ENCODE measurements at regions not wholly inside any gene's neighbourhood (a gene's known extent, or its start where the extent isn't known, plus 50 kb on each side); places are given as distances from the start of the nearest gene placed in this dataset.

DNA sequence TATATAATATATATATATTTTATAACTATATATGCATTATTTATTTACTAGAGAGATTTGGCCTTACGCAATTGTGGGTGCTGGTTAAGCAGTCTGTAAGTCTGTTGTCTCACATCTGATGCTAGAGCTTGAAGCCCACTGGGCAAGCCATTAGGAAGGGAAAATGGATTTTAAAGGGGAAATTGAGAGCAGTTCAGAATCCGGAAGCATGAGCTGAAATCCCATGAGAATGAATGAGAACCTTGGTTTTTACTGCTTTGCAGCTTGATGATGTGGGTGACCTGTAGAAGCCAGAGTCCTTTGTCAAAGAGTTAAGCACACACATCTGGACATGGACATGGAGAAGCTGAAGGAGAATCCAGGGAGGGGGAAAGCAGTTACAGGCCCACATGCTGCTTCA, 220.8 kb upstream of the DAB1 start:
- Histone ChIP-seq H3K9me3 (ENCODE audit: control insufficient read depth, low read length) (no peaks in the 10 kb centered on the region), H3K36me3 (ENCODE audit: control insufficient read depth, insufficient read depth, low read length) (no peaks in the 10 kb centered on the region), H3K4me1 (ENCODE audit: control insufficient read depth, insufficient read depth, low read length, poor library complexity, severe bottlenecking) (no peaks in the 10 kb centered on the region), H3K27ac (ENCODE audit: low read depth, low read length, severe bottlenecking) (no peak overlapping the region), H3K4me3 (ENCODE audit: extremely low read depth, insufficient read depth, low read length, poor library complexity, severe bottlenecking) (no peak overlapping the region)
- WGBS, 2 experiments (ENCODE audit: insufficient coverage in 2 of 2): 88 to 100% methylated on average over 1 to 2 of the region's 2 CpGs

DNA sequence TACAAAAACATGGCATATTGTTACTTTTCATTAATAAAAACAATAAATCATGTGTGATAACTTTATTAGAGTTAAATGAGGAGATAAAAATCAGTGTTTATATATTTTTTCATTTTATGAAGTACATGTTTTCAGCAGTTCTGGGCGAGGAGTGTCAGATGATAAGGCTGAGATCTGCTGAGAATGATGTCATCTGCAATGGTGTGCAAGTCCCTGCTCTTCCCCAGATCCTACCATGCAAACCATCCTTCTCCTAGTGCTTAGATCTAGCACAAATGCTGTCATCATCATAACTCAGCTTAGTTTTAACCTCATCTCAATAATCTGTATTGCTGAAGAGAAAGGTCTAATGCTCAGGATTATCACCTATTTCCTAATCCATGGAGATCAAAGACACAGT, 214.4 kb upstream of the DAB1 start:
- H3K4me1 ChIP-seq (ENCODE audit: control insufficient read depth, insufficient read depth, low read length, poor library complexity, severe bottlenecking): peaks cover 2% of the 10 kb centered on the region
- H3K4me3 ChIP-seq (ENCODE audit: extremely low read depth, insufficient read depth, low read length, poor library complexity, severe bottlenecking): no peak overlapping the region
- H3K27ac ChIP-seq (ENCODE audit: low read depth, low read length, severe bottlenecking): no peak overlapping the region
- WGBS, 2 experiments (ENCODE audit: insufficient coverage in 2 of 2): no CpG with 5 or more reads among the region's 1 CpG
- no peaks in the 10 kb centered on the region for H3K9me3 ChIP-seq (ENCODE audit: control insufficient read depth, low read length)
- H3K36me3 ChIP-seq (ENCODE audit: control insufficient read depth, insufficient read depth, low read length): no peaks in the 10 kb centered on the region

DNA sequence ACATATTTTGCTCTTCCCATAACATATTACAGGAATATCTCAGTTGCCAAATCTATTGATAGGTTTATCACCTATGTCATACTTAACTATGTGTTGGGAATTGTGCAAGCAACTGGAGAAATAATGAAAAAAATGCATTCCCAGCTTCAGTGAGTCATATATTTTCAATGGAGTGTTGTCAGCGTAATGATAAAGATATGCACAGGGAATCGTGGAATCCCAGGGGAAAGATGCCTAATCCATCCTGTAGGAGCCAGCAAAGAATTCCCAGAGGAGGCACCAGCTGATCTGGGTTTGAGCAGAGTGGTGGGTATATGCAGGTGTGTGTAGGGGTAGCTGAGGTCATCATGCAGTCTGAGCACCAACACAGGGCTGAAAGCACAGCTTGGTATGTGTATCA, 213.3 kb upstream of the DAB1 start:
- WGBS, 2 experiments (ENCODE audit: insufficient coverage in 2 of 2): 92% methylated on average over 2 of the region's 2 CpGs
- H3K27ac ChIP-seq (ENCODE audit: low read depth, low read length, severe bottlenecking): no peak overlapping the region
- H3K9me3 ChIP-seq (ENCODE audit: control insufficient read depth, low read length): no peaks in the 10 kb centered on the region
- no peak overlapping the region for H3K4me3 ChIP-seq (ENCODE audit: extremely low read depth, insufficient read depth, low read length, poor library complexity, severe bottlenecking)
- H3K36me3 ChIP-seq (ENCODE audit: control insufficient read depth, insufficient read depth, low read length): no peaks in the 10 kb centered on the region
- H3K4me1 ChIP-seq (ENCODE audit: control insufficient read depth, insufficient read depth, low read length, poor library complexity, severe bottlenecking): peaks cover 8% of the 10 kb centered on the region

DNA sequence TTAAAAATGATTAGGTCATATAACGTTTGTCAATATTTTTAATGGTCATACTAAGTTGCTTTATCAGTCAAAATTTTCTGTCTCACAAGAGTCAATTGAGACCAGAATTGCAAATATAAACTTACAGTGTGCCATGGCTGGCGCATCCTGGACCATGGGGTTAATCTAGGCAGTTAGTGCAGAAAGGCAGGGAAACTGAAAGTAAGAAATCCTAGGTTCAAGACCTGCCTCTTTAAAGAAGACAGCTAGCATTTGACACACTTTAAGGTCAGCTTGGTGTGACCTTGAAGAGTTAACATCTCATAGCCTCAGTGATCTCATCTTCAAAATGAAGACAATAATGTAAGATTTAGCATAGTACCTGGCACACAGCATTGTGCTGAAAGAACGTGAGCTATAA, 210.0 kb upstream of the DAB1 start:
- Histone ChIP-seq H3K9me3 (ENCODE audit: control insufficient read depth, low read length) (no peaks in the 10 kb centered on the region), H3K4me1 (ENCODE audit: control insufficient read depth, insufficient read depth, low read length, poor library complexity, severe bottlenecking) (peaks cover 10% of the 10 kb centered on the region), H3K36me3 (ENCODE audit: control insufficient read depth, insufficient read depth, low read length) (no peaks in the 10 kb centered on the region), H3K27ac (ENCODE audit: low read depth, low read length, severe bottlenecking) (no peak overlapping the region), H3K4me3 (ENCODE audit: extremely low read depth, insufficient read depth, low read length, poor library complexity, severe bottlenecking) (no peak overlapping the region)
- WGBS, 2 experiments (ENCODE audit: insufficient coverage in 2 of 2): 88 to 94% methylated on average over 2 to 3 of the region's 3 CpGs

DNA sequence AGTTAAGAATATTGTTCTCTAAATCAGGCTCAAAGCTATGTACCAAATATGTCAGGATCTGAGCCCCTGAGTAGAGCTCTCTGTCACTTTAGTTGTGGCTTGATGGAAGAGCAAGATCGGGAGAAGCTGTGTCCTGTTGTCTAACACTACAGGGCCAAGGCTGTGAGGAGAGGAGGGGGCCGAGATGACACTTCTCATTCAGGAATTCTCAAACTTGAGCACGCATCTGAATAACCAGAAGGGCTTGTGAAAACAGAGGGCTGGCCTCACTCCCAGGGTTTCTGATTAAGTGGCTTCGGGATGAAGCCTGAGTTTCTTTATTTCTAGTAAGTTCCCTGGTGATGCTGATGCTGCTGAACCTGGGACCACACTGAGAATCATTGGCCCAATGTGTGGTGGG, 209.2 kb upstream of the DAB1 start:
- 9 to 27% methylated on average over 1 to 3 of the region's 4 CpGs for WGBS, 2 experiments (ENCODE audit: insufficient coverage in 2 of 2)
- Histone ChIP-seq H3K27ac (ENCODE audit: low read depth, low read length, severe bottlenecking) (no peak overlapping the region), H3K9me3 (ENCODE audit: control insufficient read depth, low read length) (no peaks in the 10 kb centered on the region), H3K4me3 (ENCODE audit: extremely low read depth, insufficient read depth, low read length, poor library complexity, severe bottlenecking) (no peak overlapping the region), H3K4me1 (ENCODE audit: control insufficient read depth, insufficient read depth, low read length, poor library complexity, severe bottlenecking) (peaks cover 10% of the 10 kb centered on the region), H3K36me3 (ENCODE audit: control insufficient read depth, insufficient read depth, low read length) (no peaks in the 10 kb centered on the region)

DNA sequence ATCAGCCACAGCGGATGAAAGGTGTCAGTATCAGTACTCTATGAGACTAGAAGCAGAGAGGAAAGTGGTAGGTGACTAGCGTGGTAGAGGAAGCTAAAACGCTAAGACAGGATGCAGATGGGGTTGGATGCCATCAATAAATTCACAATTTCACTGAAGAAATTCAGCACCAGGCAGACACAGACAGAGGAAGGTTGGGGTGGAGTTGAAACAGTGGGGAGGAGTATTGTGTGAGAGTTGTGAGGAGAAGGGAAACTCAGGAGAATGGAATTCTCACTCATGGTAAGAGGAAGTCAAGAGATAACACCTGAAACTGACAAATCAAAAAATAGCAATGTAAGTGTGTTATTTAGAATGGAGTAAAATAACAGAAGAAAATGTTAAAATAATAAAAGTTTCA, 208.5 kb upstream of the DAB1 start:
- H3K9me3 ChIP-seq (ENCODE audit: control insufficient read depth, low read length): no peaks in the 10 kb centered on the region
- H3K36me3 ChIP-seq (ENCODE audit: control insufficient read depth, insufficient read depth, low read length): no peaks in the 10 kb centered on the region
- H3K4me1 ChIP-seq (ENCODE audit: control insufficient read depth, insufficient read depth, low read length, poor library complexity, severe bottlenecking): peaks cover 10% of the 10 kb centered on the region
- H3K4me3 ChIP-seq (ENCODE audit: extremely low read depth, insufficient read depth, low read length, poor library complexity, severe bottlenecking): no peak overlapping the region
- 67 to 90% methylated on average over 1 of the region's 3 CpGs for WGBS, 2 experiments (ENCODE audit: insufficient coverage in 2 of 2)
- no peak overlapping the region for H3K27ac ChIP-seq (ENCODE audit: low read depth, low read length, severe bottlenecking)

DNA sequence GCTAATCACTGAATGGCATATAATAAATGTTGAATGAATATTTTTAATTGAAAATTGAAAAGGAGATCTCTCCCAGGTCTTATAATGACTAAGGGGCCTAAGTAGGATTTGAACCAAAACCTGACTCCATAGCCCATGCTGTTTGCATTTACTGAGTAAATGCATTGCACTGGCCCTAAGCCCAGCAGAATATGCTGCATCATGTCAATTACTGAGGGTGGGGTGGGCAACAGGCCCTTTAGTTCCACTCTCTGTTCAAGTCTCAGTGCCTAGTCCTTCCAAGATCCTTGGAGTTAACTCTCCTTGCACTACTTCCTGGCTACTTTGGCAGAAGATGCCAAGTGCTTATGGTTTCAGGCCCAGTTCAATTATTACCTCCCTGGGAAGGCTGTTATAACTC, 203.8 kb upstream of the DAB1 start:
- Histone ChIP-seq H3K4me1 (ENCODE audit: control insufficient read depth, insufficient read depth, low read length, poor library complexity, severe bottlenecking) (peaks cover 38% of the 10 kb centered on the region), H3K9me3 (ENCODE audit: control insufficient read depth, low read length) (no peaks in the 10 kb centered on the region), H3K4me3 (ENCODE audit: extremely low read depth, insufficient read depth, low read length, poor library complexity, severe bottlenecking) (no peak overlapping the region), H3K27ac (ENCODE audit: low read depth, low read length, severe bottlenecking) (no peak overlapping the region), H3K36me3 (ENCODE audit: control insufficient read depth, insufficient read depth, low read length) (no peaks in the 10 kb centered on the region)

DNA sequence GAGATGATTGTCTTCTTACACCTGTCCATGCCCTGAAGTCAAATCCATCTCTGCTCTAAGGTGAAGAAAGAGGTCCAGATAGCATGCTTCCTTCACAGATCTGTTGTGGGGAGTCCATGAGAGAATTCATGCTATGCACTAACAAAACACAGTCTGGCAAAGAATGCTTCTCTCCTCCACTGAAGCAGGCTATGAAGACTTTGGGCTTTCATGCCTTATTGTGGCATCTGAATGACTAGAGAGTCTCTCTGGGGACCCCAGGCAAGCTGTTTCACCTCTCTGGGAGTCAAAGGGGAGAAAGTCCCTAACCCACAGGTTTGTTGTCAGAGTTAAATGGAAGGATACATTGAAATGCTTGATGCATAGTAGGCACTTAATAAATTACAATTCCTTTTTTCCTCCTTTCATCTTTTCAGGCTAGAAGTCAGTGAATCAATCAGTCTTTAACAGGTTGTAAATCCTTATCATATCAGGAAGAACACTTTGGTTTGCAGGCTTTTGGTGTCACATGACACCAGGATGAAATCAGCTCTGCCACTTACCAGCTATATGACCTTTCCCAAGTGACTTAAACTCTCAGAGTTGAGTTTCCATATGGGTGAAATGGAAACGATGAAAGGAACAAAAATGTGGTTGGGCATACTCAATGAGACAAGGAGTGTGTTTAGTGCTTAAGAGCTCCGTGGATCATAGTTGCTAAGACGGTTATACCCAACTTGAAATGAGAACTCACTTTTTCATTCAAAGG, 200.1 kb upstream of the DAB1 start:
- Histone ChIP-seq H3K4me1 (ENCODE audit: control insufficient read depth, insufficient read depth, low read length, poor library complexity, severe bottlenecking) (peaks cover 34% of the 10 kb centered on the region), H3K27ac (ENCODE audit: low read depth, low read length, severe bottlenecking) (peak overlapping the region; percentile 78)
- 20 to 100% methylated on average over 1 of the region's 3 CpGs for WGBS, 2 experiments (ENCODE audit: insufficient coverage in 2 of 2)

DNA sequence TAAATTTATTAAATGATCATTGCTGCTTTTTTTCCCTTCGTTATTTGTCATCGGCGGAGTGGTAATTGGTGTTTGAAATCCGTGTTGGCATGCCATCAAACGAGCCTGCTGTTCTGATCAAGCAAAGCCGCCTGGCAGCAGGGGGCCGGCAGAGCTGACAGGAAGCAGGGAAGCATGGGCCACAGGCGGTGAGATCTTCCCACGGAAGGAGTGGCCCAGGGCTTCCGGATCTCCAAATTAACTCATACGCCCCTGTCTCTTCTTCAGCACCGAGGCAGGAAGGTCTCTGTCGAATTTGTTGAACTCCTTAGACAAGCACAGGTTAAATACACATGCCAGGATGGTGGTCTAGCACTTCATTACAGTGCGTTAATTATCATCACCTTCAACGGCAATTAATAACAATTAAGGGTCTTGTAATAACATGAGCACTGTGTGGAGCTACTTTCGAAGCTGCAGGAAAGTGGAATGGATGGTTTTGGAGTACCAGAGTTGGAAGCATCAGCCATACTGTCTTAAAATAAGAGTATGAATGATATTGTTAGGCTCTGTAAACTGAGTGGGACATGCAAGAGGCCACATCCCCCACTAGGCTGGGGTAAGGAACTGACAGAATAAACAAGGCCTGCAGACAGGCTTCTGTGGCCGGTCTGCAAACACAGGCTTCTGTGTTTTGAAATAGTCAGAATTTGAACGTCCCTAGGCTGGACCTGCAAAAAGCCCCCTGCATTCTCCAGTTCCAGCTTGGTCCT, 199.4 kb upstream of the DAB1 start:
- Histone ChIP-seq H3K27ac (ENCODE audit: low read depth, low read length, severe bottlenecking) (peak overlapping the region; percentile 78), H3K36me3 (ENCODE audit: control insufficient read depth, insufficient read depth, low read length) (no peaks in the 10 kb centered on the region), H3K4me1 (ENCODE audit: control insufficient read depth, insufficient read depth, low read length, poor library complexity, severe bottlenecking) (peaks cover 34% of the 10 kb centered on the region), H3K4me3 (ENCODE audit: extremely low read depth, insufficient read depth, low read length, poor library complexity, severe bottlenecking) (no peak overlapping the region), H3K9me3 (ENCODE audit: control insufficient read depth, low read length) (no peaks in the 10 kb centered on the region)
- whole genome bisulfite sequencing, 2 experiments (ENCODE audit: insufficient coverage in 2 of 2): 15 to 43% methylated on average over 5 to 14 of the region's 18 CpGs

More for the DNA sequence above, 200.1 kb upstream of the DAB1 start:
- no peaks in the 10 kb centered on the region for H3K36me3 ChIP-seq (ENCODE audit: control insufficient read depth, insufficient read depth, low read length)
- H3K9me3 ChIP-seq (ENCODE audit: control insufficient read depth, low read length): no peaks in the 10 kb centered on the region
- no peak overlapping the region for H3K4me3 ChIP-seq (ENCODE audit: extremely low read depth, insufficient read depth, low read length, poor library complexity, severe bottlenecking)

DNA sequence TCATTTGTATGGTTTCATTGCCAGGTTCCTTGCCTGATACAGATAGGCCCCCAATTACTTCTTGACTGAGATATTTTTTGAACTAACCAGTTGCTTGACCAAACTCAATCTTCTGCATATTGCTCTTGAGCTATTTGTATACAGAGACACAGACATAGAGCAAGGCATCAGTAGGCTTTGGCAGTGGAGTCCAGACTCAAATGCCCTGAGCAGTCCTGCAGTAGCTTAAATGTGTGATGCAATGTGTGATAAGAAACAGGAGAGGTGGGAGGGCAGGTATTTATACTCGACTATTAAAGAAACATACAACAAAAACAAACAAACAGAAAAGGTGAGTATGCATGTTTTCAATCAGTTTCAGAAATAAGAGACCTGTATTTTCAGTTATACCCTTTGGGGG, 197.9 kb upstream of the DAB1 start:
- no CpG with 5 or more reads among the region's 1 CpG for WGBS, 2 experiments (ENCODE audit: insufficient coverage in 2 of 2)
- Histone ChIP-seq H3K9me3 (ENCODE audit: control insufficient read depth, low read length) (no peaks in the 10 kb centered on the region), H3K27ac (ENCODE audit: low read depth, low read length, severe bottlenecking) (no peak overlapping the region), H3K4me1 (ENCODE audit: control insufficient read depth, insufficient read depth, low read length, poor library complexity, severe bottlenecking) (peaks cover 34% of the 10 kb centered on the region), H3K36me3 (ENCODE audit: control insufficient read depth, insufficient read depth, low read length) (no peaks in the 10 kb centered on the region), H3K4me3 (ENCODE audit: extremely low read depth, insufficient read depth, low read length, poor library complexity, severe bottlenecking) (no peak overlapping the region)

DNA sequence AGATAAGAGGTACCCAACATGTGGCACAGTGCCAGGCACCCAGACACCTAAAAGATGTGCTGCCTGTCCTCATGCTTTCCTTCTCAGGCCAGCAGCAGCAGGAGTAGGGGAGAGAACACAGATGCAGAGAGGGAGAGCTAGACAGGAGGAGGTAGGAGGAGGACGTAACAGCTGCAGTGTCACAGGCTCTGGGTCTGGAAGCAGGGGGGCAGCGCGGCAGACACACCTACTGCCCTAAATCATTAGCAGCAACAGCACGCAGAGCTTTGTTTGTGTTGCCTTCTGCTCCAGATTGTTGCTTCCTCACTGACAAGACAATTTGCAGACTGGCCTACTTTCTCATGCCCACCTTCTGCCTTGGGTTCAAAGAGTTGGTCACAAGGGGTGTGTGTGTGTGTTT, 196.7 kb upstream of the DAB1 start:
- Histone ChIP-seq H3K36me3 (ENCODE audit: control insufficient read depth, insufficient read depth, low read length) (no peaks in the 10 kb centered on the region), H3K9me3 (ENCODE audit: control insufficient read depth, low read length) (no peaks in the 10 kb centered on the region), H3K27ac (ENCODE audit: low read depth, low read length, severe bottlenecking) (no peak overlapping the region), H3K4me1 (ENCODE audit: control insufficient read depth, insufficient read depth, low read length, poor library complexity, severe bottlenecking) (peaks cover 28% of the 10 kb centered on the region), H3K4me3 (ENCODE audit: extremely low read depth, insufficient read depth, low read length, poor library complexity, severe bottlenecking) (no peak overlapping the region)
- 57 to 75% methylated on average over 2 to 3 of the region's 4 CpGs for WGBS, 2 experiments (ENCODE audit: insufficient coverage in 2 of 2)
